Heart left ventricle (tissue), 16 donors: ENCODE measurements at regions not wholly inside any gene's neighbourhood (a gene's known extent, or its start where the extent isn't known, plus 50 kb on each side); places are given as distances from the start of the nearest gene placed in this dataset.

Experiments used
- ATAC-seq, 4 donors: fragments of 200-7000 bp; cut with Tn5 transposase; one replicate each; pipeline ENCODE4 v1.9.1; 2020 to 2022; ENCODE audit warnings: moderate library complexity in 4 of 4, mild to moderate bottlenecking in 3 of 4, moderate number of reproducible peaks in 1 of 4
- DNase-seq, 5 donors: peaks; one replicate each; pipeline ENCODE4 v3.0.0-alpha.2; 2020
- H3K27ac ChIP-seq, 12 donors: fragments of 200-600 bp; sonication (generic) in 4 of 12; one replicate each; pipeline versions ENCODE4 v1.5.0 to v1.8.0; 2016 to 2022; ENCODE audit warnings: mild to moderate bottlenecking in 2 of 12
- H3K27me3 ChIP-seq, 9 donors: fragments of 200-600 bp; sonication (generic) in 2 of 9; one replicate each; pipeline versions ENCODE4 v1.5.1 to v1.8.0; 2016 to 2022; ENCODE audit warnings: mild to moderate bottlenecking in 3 of 9
- H3K36me3 ChIP-seq, 9 donors: fragments of 200-600 bp; sonication (generic) in 2 of 9; one replicate each; pipeline versions ENCODE4 v1.5.0 to v1.8.0; 2018 to 2022; ENCODE audit warnings: mild to moderate bottlenecking in 2 of 9
- H3K4me1 ChIP-seq, 12 donors: fragments of 200-600 bp; sonication (generic) in 4 of 12; one replicate each; pipeline versions ENCODE4 v1.5.0 to v1.8.0; 2016 to 2022; ENCODE audit warnings: mild to moderate bottlenecking in 3 of 12
- H3K4me3 ChIP-seq, 12 donors: fragments of 200-600 bp; sonication (generic) in 4 of 12; one replicate each; pipeline versions ENCODE4 v1.5.0 to v1.8.0; 2017 to 2022; ENCODE audit warnings: mild to moderate bottlenecking in 9 of 12, moderate library complexity in 4 of 12
- H3K9me3 ChIP-seq, 12 donors: fragments of 200-600 bp; sonication (generic) in 4 of 12; one replicate each; pipeline versions ENCODE4 v1.5.0 to v1.8.0; 2016 to 2022; ENCODE audit warnings: mild to moderate bottlenecking in 1 of 12
- CTCF ChIP-seq, 12 donors: fragments of 200-600 bp; sonication (generic) in 4 of 12; IDR thresholded peaks; one replicate each; pipeline versions ENCODE4 v1.5.0 to v1.8.0; 2018 to 2022; ENCODE audit warnings: antibody characterized with exemption in 12 of 12, mild to moderate bottlenecking in 5 of 12
- POLR2A ChIP-seq, 2 donors: fragments of 450-650 bp; IDR thresholded peaks; one replicate each; pipeline ENCODE4 v1.6.1; 2017; ENCODE audit warnings: antibody characterized with exemption in 2 of 2, mild to moderate bottlenecking in 2 of 2, moderate library complexity in 2 of 2
- WGBS, 4 donors: extraction: QIAGEN DNeasy Blood & Tissue Kit in 2 of 4; methylation state at CpG; one replicate each; pipeline versions ENCODE4 v1.1.5 to v1.1.7; 2013 to 2018; 5-methylcytosine and 5-hydroxymethylcytosine counted together
- intact Hi-C, 10 donors: fragments of 100-400 bp; cut with DNase I; formaldehyde crosslinking; loops; one replicate each; pipeline versions ENCODE4 v1.11.1 to v1.14.2; 2022
- donor health status: ischemic (EF 13 %, LVEDD 7.1; RV severe dilation, severe dysfunction).
- donor health status: healthy with polysubstance abuse.
- donor health status: DM: no; HTN: yes; CAD: no.
- donor health status: DM: no; HTN: no; CAD: no.
- donor health status: ischemic (EF 25% LVEDD 6.9; RV normal size, moderate dysfunction).
- donor health status: ischemic (EF 25% LVEDD 5.7; RV mildly dilated, moderate dysfunction).
- donor health status: healthy.
- donor health status: DM: yes; HTN: yes; CAD: no.
- donor health status: ischemic (EF 35%, LVEDD 5.7; RV mildly dilated, moderate dysfunction).
- donor health status: nonischemic (EF 11% LVEDD 7.7; RV severe dilation, severe dysfunction).
- donor health status: DM: yes; HTN: yes; CAD: no.
- donor health status: PGD.
- donor health status: ischemic (EF 29% LVEDD 5.4; RV normal size, mild dysfunction).
- donor health status: nonischemic (EF 23%, LVEDD 6.1; RV moderate dilation, normal function).

DNA sequence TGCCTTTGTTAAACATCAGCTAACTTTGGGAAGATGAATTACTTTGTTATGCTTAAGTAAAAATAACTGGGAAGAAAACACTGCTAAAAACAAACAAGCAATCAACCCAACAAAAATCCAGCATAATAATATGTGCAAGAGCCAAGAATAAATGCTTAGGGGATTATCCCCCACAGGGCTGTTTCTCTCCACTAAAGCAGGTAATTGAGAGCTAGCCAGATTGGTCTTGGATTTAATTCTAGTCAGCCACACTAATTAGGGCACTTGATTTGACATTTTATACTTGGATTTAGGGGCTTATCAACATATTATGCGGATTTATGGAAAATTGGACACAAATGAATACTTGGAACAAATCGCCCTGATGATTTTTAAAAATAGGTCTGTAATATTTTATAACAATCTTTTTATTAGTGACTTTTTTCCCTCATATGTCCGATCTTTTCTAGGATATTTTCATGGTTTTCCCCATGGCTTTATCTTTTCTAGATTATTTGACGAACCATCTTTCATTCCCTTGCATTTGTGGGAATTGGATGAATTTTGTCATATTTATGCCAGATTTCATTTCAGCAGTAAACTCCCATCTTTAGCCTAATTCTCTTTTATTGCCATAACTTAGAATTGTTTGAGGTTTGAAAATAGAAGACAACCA is 199.1 kb upstream of the NXPH2 start:
- Histone ChIP-seq H3K4me3 (no peak overlapping the region), H3K27me3 (no peaks in the 10 kb centered on the region), H3K4me1 (no peaks in the 10 kb centered on the region), H3K36me3 (no peaks in the 10 kb centered on the region), H3K27ac (no peak overlapping the region), H3K9me3 (peaks cover 0 to 14% (median 0%) of the 10 kb centered on the region in 12 donors)
- TF ChIP-seq CTCF (IDR thresholded peaks at IDR 0.05) (no peak), POLR2A (IDR thresholded peaks at IDR 0.05) (no peak)
- no peak for ATAC-seq
- no peak for DNase-seq
- intact Hi-C loops: no loop called here
- 69 to 80% (median 72%) methylated on average over 4 of the region's 4 CpGs for WGBS, 4 donors

DNA sequence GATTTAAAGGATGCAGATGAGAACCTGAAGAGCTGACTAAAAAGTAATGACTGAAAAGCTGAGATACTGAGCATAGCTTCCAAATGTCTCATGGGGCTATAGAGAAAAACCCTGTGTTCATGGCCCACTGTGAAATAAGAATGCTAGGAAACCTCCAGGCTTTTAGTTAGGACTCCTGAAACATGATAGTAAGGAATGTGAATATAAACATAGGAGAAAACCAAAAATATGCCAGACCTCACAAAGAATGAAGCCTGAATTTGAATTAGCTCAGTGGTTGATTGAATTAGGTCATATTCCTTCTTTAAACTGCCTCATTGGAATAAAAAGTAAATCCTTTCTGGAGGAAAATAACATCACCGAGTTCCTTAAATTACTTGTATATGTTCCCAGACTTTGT is 194.5 kb upstream of the NXPH2 start:
- no peak for TF ChIP-seq POLR2A (IDR thresholded peaks at IDR 0.05)
- no peak for TF ChIP-seq CTCF (IDR thresholded peaks at IDR 0.05)
- ATAC-seq (no peak), DNase-seq (no peak)
- Histone ChIP-seq H3K4me3 (no peak overlapping the region), H3K36me3 (no peaks in the 10 kb centered on the region), H3K27ac (no peak overlapping the region), H3K4me1 (no peaks in the 10 kb centered on the region), H3K9me3 (peaks cover 0 to 5% (median 0%) of the 10 kb centered on the region in 12 donors), H3K27me3 (no peaks in the 10 kb centered on the region)
- intact Hi-C loops: no loop called here
- 91 to 95% (median 93%) methylated on average over 1 of the region's 1 CpG for WGBS, 4 donors

DNA sequence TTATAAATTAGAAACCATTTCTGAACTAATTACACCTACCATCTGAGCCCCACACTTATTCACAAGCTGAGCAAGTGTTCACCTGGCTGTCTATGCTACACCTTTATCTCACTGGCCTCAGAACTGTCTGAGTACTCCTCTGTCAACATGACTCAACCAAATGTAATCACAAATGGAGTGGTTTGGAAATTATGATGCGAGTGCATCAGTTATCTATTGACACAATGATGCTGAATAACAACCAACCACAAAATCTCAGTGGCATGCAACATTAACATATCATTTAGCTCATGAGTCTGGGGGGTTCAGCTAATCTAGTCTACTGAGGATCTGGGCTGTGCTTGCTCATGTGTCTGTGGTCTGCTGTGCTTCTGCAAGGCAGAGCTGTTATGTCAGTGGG is 184.2 kb upstream of the NXPH2 start:
- no peak overlapping the region for H3K27ac ChIP-seq
- H3K4me1 ChIP-seq: no peaks in the 10 kb centered on the region
- H3K9me3 ChIP-seq: no peaks in the 10 kb centered on the region
- H3K27me3 ChIP-seq: no peaks in the 10 kb centered on the region
- ATAC-seq (no peak), DNase-seq (no peak)
- no peak overlapping the region for H3K4me3 ChIP-seq
- intact Hi-C loops: no loop called here
- no peaks in the 10 kb centered on the region for H3K36me3 ChIP-seq
- TF ChIP-seq CTCF (IDR thresholded peaks at IDR 0.05) (no peak), POLR2A (IDR thresholded peaks at IDR 0.05) (no peak)
- WGBS, 4 donors: 71 to 84% (median 80%) methylated on average over 1 of the region's 1 CpG

DNA sequence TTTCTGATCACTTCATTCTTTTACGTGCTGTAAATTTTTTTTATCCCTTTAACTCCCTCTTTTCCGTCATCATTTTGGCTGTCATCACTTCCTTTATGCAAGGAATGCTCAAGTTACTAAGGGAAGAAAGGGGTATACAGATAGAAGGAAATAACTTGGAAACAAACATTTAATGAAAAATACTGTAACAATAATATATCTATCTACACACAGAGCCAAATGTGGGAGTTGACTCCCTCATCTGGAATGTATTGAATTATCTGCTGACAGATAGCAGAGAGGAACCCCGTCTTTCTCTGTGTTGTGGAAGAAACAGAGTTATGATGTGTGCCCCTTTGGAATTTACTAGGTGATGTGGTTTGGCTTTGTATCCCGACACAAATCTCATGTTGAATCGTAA is 182.5 kb upstream of the NXPH2 start:
- WGBS, 4 donors: 47 to 58% (median 51%) methylated on average over 5 of the region's 5 CpGs
- ATAC-seq: no peak

More for the DNA sequence above, 182.5 kb upstream of the NXPH2 start:
- TF ChIP-seq CTCF (IDR thresholded peaks at IDR 0.05): no peak
- no peak for TF ChIP-seq POLR2A (IDR thresholded peaks at IDR 0.05)
- Histone ChIP-seq H3K27me3 (no peaks in the 10 kb centered on the region), H3K4me3 (no peak overlapping the region), H3K9me3 (peaks cover 0 to 4% (median 0%) of the 10 kb centered on the region in 12 donors), H3K27ac (no peak overlapping the region), H3K4me1 (no peaks in the 10 kb centered on the region), H3K36me3 (no peaks in the 10 kb centered on the region)
- intact Hi-C loops: no loop called here
- DNase-seq: no peak
